Activated naive CD8-positive, alpha-beta T cell treated with anti-CD3 and anti-CD28 coated beads, Interleukin-2, amount 50 U/mL, for 16 hours (primary cell): ENCODE measurements at regions not wholly inside any gene's neighbourhood (a gene's known extent, or its start where the extent isn't known, plus 50 kb on each side); places are given as distances from the start of the nearest gene placed in this dataset.

Experiments
- DNase-seq: peaks from one replicate; pipeline ENCODE4 v3.0.0-alpha.2; 2020; ENCODE audit warnings: low read depth, low spot score

DNA sequence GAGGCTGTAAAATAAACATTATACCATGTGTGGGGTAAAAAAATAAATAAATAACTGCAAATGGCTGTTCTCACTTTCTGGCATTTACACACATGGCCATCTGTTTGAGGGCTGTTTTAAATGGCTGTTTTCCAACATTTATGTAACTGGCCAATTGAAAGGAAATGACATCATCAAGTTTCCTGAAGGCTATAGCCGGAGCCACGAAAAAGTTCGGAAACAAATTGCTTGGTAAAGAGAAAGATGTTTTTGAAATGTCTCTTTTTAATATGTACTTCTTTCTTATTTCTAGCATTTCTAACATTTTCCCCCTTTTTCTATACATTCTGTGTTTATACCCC is 95.4 kb upstream of the DAB2 start:
- no peak for DNase-seq

DNA sequence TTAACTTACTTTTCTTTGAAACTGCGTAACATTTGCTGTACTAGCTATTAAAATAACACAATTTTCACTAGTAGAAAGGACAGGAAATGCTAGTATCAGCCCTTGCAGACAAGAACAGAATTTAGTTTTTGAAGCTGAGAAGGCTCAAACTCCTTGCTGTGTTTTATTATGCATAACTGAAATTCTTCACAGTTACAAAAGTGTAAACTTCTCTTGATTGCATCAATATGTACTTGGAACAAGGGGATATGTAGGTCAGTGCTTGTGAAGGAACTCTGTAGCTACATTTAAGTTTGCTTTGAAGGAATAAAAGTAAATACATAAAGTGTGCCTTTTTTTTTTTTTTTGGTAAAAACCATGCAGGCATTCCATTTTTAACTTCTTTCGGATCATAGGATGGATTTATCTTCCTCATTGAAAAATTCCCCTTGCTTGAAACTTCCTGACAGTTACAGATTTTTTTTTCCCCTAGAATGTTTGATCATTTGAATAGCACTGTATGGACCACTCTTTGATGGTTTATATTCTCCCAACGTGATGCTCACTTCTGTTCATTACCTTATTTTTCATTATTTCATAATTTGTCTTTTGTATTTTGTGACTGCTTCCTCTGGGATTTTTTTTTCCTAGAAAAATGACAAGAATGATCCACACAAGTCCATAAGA is 94.9 kb upstream of the DAB2 start:
- DNase-seq: no peak

DNA sequence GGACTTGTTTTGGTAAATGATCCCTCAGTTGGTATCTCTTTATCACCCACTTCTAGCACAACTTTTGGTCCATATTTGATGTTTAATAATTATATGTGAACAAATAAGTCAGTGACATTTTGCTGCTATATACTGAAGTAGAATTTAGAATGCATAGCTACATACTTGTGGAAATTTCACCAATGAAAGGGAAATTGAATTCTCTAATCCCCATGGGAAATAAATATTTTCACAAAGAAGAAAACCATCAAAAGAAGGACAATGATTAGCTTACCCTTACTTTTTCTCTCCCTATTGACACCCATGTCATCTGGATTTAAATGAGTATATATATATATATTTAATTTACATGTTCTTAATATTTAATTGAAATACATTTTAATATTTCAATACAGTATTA is 94.3 kb upstream of the DAB2 start:
- DNase-seq: no peak

DNA sequence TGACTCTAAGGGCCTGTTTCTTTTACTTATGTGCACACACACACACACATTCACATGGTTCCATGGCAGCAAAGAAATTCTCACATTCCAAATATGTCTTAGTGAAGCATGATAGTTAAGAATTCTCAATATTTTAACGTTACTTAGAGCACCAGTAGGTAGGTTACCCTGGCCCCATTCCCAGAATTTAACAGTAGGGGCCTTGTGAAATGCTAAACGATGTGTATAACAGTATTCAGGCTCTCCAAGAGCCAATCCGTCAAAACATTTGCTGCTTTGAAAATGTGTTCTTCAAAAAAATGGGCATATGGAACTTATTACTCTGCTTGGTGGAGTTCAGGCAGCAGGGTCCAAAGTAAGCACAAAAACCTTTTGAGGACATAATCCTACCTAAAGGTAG is 93.7 kb upstream of the DAB2 start:
- DNase-seq: no peak

DNA sequence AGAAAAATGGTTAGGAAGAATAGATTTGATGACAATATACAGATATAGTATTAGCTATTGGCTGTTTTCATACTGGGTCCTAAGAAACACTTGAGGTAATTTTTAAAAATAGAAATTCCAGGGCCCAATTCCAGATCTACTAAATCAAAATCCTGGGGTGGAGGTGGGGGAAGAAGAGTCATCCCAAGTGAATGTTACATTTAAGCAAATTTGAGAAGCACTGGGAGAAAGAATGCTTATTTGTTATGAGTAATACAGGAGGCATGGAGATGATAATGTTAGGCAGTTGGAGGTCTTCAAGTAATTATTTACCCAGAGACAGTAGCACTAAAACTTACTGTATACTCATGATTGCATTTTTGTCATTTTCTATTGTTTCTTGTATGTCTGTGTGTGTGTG is 93.0 kb upstream of the DAB2 start:
- no peak for DNase-seq

DNA sequence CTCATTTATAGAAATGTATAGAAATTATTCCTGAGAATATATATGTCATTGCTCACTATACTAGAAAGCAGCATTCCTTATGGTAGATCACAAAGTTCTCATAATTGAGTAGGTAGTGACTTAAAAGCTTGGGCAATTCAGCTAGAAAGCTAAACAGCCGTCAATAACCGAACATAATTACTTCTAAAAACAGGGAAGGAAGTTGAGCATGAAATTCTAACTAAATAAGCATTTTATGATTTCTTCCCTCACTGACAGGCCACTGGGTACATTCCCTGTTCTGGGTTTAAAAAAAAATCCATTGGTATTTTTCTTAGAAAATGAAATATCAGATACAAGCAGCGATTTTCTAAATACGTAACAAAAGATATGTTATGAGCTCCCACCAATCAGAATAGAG is 91.1 kb upstream of the DAB2 start:
- no peak for DNase-seq

DNA sequence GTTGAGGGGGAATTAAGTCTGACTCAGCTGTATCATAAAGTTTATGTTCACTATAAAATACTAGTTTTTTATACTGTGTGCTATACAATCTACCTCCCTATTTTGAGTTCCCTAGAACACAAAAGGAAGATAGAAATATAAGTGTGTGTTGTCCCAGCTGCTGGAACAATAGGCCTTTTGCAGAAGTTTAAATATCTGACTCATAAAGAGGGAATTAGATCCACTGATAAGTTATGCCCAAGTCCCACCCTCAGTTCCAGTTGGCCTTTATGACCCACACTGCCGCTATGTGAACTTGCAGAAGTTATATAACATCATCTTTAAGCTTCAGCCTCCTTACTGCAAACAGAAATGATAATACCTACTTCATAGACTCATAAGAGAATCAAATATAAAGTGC is 88.5 kb upstream of the DAB2 start:
- DNase-seq: no peak

DNA sequence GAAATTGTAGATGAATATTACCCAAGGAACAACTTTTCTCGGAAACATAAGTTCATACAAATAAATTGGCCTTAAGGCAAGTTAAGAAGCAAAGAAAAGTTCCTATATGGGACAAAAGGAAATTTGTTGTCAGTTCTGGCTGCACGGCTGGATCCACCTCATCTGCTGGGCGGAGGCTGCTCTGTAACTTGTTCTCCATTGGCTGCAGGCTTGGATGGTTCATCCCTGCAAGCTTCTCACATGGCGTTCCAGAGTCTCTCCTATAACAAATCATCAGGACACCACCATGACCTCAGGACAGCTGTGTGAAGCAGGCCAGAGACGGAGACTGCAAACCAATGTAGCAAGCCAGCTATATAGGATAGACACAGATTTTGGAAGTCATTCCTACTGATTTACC is 81.4 kb upstream of the DAB2 start:
- no peak for DNase-seq

DNA sequence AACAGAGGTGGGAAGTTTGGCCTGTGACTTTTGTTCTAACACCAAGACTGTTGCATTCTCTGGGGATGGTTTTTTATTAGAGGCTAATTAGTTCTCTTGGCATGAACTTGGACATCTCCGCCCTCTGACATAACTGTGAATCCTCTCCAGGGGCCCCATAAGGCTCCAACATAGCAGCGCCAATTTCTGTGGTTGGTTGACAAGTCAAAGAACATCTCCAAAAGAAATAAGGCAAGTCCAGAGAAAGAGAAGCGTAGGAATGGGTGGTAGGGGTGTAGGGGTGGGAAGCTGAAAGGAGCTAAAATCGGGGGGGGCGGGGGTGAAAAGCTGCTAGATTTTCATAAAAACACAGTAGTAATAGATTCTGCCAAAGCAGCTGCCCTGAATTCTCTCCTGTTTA is 81.0 kb upstream of the DAB2 start:
- no peak for DNase-seq

DNA sequence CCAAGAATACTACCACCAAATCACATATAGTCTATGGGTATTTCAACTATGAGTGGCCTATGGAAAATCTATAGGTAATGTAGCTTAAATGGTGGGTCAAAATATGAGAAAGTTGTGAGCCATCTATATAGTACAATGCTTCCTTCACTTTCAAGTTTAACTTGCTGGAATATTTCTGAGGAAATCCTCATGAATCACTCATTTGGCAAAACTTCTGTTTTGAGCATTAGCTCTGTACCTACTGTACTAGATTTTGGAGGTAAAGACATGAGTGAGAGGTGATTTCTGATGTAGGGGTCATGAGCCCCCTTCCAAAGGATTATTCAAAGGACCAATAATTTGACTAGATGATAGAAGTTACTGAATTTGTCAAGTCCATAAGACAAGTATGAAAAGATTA is 80.6 kb upstream of the DAB2 start:
- DNase-seq: no peak

DNA sequence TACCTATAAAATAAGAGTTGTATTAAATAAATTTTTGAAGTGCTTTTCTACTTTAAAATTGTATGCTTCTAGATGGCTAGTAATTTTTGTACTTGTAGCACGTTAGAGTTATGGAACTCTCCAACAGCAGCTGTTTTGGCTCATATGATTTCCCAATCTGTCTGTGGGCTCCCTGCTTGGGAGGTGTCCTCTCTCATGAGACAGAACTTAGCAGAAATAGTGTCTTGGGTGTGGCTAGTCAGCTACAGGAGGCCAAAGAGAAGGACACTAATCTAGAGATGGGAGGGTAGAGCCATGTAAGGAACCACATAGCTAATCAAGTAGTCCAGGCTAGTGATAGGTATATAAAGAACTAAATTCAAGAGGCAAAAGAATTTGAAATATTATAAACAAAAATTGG is 78.4 kb upstream of the DAB2 start:
- no peak for DNase-seq

DNA sequence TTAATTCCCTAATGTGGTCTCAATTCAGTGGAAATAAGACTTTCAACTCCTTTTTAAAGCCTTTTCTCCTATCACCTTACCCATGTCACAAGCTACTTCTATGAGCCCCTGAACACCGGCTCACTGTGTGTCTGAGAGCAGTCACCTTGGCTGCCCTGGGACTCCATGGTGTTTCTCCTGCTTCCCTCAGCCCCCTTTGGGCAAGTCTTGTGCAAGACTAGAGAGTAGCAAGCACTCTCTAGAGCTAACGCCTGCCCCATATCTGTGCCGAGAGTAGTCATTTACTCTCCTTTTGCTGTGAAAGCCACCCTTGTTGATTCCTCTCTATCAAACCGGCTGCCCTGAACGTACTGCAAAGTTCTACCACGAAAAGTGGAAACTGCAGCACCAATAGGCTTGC is 77.9 kb upstream of the DAB2 start:
- no peak for DNase-seq

DNA sequence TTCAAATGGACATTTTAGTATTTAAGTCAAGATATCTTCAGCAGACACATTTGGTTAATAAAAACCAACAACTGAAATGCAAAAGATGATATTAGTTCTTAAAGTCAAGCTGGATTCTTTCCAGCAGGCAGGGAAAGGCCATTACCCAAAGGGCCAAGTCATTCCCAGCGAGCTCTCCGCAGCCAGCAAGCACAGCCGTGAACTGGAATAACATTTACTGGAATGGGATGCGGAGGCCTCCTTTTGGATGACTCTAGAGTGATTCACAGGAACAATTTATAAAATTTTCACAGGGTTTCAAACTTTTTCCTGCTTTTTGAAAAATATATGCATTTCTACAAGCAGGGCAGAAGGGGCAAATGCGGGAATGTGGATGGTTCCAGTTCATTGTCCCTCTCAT is 76.6 kb upstream of the DAB2 start:
- DNase-seq: no peak

DNA sequence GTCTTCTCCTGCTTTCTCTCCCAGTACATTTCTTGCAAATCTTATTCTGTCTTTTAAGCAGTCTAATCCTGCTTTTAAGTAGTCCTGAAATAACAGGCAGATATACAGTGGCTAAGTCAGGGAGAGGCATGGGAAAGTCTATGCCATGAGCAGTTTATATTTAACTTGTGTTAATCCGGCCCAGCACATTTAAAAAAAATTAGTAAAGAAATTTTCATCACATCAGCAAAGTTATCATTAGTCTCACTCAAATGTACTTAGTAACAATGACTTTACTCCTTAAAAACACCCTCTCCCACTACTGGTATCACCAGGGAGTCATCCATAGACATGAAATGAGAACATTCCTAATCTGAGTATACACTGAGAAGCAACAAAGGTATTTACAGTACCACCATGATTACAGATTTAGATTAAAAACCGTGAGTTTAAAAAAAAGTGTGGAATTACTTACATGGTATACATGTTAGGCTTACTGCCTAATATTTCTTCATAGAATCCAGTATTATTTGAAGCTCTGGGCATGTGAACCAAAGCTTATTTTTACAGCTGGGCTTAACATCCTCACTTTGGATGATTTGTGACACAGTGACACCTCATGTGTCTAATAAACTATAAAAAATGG is 75.9 kb upstream of the DAB2 start:
- no peak for DNase-seq

DNA sequence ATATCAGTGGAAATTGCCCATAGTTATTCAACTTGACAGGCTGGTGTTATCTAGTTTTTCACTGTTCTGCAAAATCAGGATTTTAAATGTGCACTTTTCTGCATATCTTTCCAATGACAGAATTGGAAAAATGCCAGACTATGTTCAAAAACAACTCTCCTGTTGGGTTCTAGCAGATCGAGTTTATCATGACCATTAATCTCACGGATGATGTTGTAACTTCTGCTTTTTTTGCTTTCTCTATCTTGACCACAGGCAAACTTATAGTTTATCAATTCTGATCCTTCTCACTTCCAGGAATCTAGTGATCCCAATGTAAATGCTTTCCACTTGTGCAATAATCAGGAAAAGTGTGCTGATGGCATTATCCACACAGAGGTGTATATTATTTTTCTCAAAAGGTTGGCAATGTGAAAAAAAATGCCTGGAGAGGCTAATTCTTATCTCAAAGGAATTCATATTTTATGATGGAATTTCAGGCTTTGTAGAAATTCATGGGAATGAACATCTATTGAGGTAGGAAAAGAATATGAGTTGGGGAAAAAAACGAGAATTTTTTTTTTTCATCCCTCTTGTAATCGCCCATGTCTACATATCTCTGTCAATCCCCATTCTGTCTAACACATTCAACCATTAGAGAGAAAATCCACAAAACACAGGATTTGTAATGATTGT is 73.6 kb upstream of the DAB2 start:
- no peak for DNase-seq

DNA sequence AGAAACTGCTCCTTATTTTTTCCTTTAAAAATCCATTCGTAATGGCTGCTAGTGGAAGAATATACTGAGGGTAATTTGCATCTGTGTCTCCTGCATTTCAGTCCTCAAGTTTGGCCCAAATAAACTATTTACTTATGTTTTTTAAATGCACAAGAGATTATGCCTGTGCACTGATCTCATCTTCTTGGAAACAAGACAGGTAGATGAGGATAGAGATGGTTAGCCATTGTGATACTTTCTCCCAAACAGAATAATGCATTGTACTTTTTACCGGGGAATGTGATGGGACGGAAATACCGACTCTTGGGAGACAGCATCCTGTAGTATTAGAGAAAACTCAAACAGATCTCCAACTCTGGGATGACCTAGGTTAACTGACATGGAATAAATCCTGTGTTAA is 72.5 kb upstream of the DAB2 start:
- no peak for DNase-seq

DNA sequence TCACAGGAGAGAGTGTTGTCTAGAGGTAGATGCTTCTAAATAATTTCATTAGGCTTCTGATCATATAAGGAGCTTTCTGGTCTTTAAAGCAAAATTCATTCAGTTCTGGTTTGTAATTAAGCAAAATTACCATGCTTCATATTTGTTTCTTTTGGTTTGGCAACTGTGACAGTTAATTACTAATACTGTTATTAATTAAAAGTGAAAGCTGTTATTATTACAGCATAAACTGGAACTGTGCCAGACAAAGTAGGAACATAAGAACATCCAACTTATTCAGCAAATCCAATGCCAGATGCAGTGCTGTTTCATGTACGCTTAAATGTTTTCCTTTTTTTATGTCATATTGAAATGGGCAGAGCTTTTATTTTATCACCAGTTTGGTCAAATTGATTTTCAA is 70.4 kb upstream of the DAB2 start:
- no peak for DNase-seq

DNA sequence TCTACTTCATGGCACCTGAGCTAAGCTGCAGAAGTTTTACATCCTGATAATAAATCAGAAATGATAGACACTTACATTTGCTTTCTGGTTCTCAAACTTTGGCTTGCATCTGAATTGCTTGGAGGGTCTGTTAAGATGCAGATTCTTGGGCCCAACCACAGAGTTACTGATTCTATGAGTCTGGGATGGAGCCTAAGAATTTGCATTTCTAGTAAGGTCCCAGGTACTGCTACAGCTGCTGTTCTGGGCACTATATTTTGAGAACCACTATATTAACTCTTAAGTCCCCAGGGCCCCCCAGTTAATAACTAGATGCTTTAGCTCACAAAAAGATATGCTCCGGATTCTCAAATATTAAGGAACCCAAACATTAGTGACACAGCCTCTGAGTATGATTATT is 69.8 kb upstream of the DAB2 start:
- DNase-seq: no peak

DNA sequence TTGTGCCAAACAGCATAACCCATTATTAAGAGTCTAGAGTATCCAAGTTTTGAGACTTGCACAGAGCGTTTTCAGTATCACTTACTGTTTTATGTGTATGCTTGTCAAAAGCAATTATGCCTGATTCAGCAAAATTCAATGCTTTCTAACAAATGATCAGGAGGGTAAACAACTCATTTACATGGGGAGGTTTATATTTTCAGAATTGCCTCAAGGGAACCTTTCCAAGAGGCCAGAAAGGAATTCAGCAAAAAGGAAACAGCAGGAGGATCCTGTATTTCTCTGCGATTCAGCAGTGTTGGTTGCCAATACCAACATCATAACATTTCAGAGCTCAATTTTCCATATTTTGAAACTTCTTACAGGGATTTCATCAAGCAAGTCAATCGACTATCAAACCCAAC is 69.3 kb upstream of the DAB2 start:
- DNase-seq: no peak

DNA sequence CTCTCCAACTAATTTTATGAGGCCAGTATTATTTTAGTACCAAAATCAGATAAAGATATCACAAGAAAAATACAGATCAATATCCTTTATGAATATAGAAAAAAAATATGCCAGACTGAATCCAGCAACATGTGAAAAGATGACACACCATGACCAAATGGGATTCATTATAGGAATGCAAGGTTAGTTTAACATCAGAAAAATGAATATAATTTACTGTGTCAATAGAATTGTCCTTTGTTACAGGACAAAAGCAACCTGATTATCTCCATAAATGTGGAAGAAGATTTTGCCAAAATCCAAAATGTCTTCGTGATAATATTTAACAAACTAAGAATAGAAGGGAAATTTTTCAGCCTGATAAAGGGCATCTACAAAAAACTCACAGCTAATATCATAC is 66.4 kb upstream of the DAB2 start:
- DNase-seq: no peak

DNA sequence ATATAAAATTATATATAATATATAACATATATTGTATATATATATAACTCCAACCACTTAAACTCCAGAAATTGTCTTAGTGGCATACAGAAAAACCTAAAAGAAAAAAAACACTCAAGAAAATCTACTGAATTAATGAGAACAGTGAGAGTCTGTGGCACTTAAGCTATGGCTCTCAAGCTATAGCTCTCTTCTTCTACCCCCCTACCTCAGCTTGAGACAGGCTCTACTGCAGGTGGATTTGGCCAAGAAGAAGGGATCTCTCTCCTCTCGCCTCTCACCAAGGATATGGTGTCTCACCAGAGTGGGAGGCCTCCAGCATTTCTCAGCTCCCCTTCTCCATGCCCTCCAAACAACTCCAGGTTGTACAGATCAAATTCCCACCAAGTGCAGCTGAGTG is 64.5 kb upstream of the DAB2 start:
- no peak for DNase-seq

DNA sequence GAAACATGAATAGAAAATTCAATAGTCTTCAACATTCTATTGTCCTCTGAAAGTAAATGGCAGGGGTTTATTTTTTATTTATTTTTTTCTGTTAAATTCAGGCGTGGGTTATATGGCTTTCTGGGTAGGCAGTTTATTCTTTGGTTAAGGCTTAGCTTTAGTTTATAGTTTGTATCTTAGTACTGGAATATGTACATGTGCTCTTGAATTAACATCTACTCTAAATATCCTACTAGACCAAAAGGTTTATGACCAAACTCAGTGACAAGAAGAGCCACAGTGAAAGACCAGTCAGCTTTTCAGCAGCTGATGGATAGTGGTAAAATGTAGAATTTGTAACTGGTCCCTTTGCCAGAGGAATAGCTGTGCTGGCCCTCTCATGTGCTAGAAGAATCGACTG is 62.0 kb upstream of the DAB2 start:
- no peak for DNase-seq

DNA sequence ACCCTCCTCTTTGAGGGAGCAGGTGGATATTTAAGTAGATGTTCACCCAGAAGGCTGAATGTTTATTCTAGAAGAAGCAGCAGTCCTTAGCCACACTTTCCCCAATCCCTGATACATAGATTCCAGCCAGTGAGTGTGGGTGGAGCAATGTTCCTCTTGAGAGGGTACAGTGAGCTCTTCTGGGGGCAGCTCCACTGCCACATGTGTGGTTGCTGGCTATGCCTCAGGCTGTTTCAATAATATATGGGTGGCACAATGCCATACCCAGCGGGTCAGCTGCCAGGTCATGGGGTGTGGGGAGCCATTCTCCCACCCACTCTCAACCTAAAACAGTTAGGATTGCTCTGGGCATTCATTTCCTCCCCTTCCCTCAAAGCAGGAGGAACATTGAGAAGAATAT is 61.6 kb upstream of the DAB2 start:
- no peak for DNase-seq

DNA sequence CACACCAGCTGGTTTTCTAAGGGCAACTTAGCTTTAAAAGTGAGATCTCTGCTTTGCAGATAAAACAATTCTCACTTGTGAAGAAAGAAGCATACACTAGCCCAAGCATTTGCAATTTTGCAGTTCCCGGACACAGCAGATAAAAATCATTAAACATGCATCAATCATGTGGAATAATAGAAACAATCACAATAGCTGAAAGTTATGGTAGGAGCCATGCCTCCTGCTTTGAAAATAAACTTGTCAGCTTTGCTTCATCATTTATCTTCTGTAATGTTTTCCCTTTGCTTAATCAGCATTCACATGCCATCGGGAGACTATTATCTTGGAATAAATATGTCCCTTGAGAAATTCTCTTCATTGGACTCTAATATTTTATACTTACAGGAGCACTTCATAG is 60.3 kb upstream of the DAB2 start:
- no peak for DNase-seq
